Epithelial cell of prostate (primary cell): ENCODE measurements at regions not wholly inside any gene's neighbourhood (a gene's known extent, or its start where the extent isn't known, plus 50 kb on each side); places are given as distances from the start of the nearest gene placed in this dataset.

Source experiments
- DNase-seq: peaks from one replicate; pipeline ENCODE4 v3.0.0-alpha.2; 2011; ENCODE audit warnings: low read depth, low spot score
- H3K27ac ChIP-seq: fragments of 450-650 bp; 2 replicates; pipeline ENCODE4 v1.5.1; 2017; ENCODE audit warnings: mild to moderate bottlenecking

DNA sequence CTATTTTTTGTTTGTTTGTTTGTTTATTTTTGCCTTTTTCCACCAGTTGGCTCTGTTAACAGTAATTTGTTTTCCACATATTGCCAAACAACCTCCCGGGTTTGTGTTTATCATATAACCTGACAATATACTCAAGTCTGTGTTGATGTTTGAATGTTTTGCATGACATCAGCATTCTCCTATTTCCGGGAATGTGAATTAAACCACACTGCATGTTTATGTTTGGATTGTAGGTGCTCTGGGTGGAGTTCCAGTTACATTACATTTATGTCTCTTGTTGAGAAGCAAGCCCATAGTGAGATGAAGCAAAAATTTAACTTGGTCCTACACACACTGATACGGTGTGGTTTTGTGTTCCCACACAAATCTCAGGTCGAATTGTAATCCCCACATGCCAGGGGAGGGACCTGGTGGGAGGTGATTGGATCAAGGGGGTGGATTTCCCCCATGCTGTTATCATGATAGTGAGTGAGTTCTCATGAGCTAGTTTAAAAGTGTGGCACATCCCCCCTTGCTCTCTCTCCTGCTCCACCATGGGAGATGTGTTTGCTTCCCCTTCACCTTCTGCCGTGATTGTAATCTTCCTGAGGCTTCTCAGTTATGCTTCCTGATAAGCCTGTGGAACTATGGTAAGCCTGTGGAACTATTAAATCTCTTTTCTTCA lies 54.4 kb upstream of the CLNK start:
- H3K27ac ChIP-seq, result no peak overlapping the region
- no peak for DNase-seq

DNA sequence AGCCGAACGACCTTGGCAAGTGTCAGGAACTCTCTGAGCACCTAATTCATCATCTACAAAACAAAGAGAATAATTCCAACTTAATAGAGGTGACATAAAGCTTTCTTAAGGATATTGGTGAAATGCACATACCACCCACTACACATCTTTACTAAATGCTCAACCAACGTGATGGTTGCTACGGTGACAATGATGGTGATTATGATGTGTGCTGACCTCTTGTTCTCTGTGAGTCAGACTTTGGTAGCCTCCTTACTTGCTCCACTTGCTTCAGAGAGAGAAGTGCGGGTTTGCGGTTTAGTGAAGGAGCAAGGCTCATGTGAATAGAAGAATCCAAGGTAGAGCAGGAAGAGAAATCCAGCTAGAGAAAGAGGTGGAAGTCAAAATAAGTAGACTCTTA lies 52.8 kb upstream of the CLNK start:
- DNase-seq, result no peak
- no peak overlapping the region for H3K27ac ChIP-seq

DNA sequence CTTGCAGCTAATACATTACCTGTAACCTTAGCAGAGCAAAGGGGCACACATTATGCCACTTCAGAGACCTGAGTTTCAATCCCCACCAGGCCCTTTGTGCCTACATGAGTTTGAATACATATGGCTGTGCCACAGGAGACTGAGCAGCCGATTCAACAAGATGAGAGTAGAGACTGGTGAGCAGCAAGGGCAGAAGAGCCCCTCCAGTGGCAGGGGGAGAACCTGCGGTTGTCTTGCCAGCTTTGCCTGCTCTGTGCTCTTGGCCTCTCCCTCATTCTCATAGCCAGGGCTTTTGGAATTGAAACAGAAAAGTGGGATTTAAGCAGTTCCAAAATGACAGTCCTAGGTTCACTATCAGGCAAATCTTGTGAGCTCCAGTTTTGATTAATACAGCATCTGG lies 52.3 kb upstream of the CLNK start:
- DNase-seq, result no peak
- no peak overlapping the region for H3K27ac ChIP-seq

DNA sequence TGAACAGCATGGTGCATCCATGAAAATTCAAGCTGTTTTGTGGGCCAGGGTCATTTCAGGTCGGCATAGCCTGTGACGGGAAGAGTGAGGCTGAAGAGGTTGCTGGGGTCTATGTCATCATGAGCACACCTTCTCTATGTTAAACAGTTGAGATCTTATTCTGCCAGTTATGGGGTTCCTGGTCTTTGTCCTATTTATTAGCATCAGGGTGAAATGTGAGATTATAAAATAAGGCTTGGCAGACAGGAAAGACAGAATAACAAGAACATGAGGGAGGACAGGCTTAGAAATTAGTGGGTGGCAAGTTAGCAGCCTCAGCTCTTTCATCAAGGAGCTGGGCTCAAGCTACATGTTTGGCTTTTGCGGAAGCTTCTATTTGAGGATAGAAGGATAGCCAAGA lies 51.7 kb upstream of the CLNK start:
- no peak for DNase-seq
- H3K27ac ChIP-seq, result no peak overlapping the region

DNA sequence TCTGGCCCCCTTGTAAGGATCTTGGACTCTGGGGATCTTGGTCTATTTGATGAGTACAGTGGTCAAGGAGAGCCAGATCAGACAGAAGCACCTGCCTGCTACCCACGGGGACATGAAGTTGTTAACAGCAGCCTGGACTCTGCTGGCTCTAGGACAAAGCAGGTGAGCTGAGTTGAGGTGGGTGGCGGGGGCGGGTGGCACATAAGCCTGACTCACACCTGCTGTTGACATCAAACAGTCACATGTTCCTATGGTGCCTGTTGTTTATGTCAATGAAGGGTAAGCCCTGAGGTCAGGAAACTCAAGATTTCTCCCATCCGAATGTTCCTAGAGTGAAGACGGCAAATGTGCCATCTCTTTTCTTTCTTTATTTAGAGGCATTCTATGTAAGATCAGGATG lies 50.1 kb upstream of the CLNK start:
- H3K27ac ChIP-seq, result no peak overlapping the region
- no peak for DNase-seq
